Stimulated activated CD4-positive, alpha-beta T cell treated with anti-CD3 and anti-CD28 coated beads, Interleukin-2, amount 100 ng/mL, for 4 hours (primary cell): ENCODE measurements at regions not wholly inside any gene's neighbourhood (a gene's known extent, or its start where the extent isn't known, plus 50 kb on each side); places are given as distances from the start of the nearest gene placed in this dataset.
"Not testable (repeated sequence)": the region's sequence is repeated elsewhere in the genome, so short reads cannot be mapped to it uniquely, and the experiment has no call there.

Experiments
- DNase-seq: peaks from one replicate; pipeline ENCODE4 v3.0.0-alpha.2; 2020; ENCODE audit warnings: low read depth

GRCh38 chr10:62496925-62497324 is 122.8 kb downstream of the ZNF365 start:
- DNase-seq, result no peak

DNA sequence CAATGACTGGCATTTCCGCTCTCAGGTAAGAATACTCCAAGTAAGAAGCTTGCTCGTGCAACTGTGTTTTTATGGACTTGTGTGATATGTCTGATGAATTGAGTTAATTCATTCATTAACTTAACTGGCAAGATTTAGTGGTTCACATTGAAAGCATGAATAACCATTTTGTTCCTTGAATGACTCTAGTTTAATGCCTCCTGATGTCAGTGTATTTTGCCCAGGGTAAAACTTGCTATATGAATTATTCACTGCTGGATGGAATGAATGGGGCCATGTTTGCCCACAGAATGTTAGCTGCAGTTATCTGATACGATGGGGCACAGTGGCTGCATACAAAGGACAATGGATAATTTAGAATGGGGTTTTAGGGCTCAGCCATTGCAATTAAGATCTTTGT is 124.1 kb downstream of the ZNF365 start:
- DNase-seq, result no peak

DNA sequence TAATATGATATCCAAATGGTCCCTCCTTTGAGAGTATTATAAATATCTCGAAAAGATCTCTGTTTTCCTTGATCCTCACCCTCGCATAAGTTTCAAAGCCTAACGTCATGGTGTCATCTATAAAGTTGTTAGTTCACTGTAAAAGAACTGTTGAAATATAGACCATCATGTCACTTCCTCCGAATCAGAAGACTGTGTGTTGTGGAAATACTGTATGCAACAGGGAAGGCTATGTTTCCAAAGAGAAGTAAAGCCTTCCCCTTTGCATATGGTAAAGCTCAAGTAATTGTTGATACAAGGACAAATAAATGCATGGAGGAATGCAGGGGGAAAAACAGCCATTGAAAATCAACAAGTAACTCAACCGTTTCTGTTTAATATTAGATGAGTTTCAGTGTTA is 125.9 kb downstream of the ZNF365 start:
- not testable (repeated sequence) for DNase-seq

GRCh38 chr10:62501547-62501946 is 127.4 kb downstream of the ZNF365 start:
- no peak for DNase-seq

DNA sequence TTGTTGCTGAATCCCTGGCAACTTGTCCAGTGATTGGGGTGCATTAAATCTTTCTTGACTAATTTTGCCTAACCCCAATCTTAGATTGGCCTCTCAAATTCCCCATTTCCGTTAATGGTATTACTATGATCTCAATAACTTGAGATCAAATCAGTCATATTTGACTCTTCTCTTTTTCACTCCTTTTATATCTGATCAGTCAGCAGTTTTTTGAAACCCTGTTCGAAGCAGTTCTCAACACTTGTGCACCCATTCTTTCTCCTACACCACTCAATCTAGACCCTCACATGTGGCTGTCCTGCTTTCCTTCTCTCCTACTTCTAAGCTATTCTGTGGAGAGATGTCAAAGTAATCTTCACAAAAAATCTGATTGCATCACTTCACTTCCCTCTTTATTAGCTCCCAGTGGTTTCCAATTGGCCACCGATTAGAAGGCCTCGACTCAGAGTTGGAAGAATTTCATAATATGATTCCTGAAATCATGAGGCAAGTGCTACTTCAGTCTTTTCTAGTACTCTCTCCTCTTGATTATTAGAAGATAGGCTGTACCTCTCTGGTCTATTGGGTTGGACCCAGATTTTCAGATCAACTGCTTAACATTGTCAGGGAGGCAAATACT is 128.9 kb downstream of the ZNF365 start:
- no peak for DNase-seq

GRCh38 chr10:62503872-62504271 is 129.7 kb downstream of the ZNF365 start:
- DNase-seq, result no peak

DNA sequence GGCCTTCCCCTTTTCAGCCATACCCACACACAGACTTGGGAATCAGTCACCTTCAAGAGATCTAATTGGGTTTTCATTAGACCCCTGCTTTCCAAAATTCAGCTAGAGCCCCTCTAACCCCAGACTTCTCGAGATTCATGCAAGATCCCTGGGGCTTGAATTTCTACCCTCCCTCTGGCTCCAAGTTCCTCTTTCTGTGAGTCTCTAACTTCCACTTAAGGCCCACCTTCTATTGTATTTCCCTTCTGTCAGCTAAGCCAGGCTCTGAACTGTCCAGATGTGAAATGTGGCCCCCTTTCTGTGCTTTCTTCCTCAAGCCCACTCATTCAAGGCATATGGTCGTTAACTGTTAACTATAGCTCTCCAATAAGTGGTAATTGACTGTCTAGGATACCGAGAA is 132.2 kb downstream of the ZNF365 start:
- DNase-seq, result no peak

DNA sequence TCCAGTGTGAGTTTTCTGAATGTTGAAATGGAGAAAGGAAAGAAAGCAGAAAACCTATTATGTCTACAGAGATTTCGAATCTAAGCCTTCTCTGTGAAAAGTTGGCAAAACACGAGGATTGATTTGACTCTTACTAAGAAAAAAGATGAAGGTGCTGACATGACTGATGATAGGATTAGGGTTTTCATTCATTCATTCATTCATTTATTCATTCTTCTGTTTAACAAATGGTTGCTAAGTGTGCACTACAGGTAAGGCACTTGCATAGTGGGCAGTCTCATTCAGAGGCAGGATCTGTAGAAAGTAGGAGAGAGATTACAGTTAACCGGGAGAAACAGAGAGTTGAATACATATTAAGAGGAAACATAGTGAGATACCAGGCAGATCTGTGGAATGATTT is 137.1 kb downstream of the ZNF365 start:
- no peak for DNase-seq

GRCh38 chr10:62511656-62512055 is 137.5 kb downstream of the ZNF365 start:
- DNase-seq, result no peak

GRCh38 chr10:62512732-62513475 is 138.7 kb downstream of the ZNF365 start:
- no peak for DNase-seq

- DNase-seq, result no peak
Observed at GRCh38 chr10:62514079-62514693, 140.0 kb downstream of the ZNF365 start.

- DNase-seq, result no peak
Observed at GRCh38 chr10:62517252-62517651, 143.1 kb downstream of the ZNF365 start.

DNA sequence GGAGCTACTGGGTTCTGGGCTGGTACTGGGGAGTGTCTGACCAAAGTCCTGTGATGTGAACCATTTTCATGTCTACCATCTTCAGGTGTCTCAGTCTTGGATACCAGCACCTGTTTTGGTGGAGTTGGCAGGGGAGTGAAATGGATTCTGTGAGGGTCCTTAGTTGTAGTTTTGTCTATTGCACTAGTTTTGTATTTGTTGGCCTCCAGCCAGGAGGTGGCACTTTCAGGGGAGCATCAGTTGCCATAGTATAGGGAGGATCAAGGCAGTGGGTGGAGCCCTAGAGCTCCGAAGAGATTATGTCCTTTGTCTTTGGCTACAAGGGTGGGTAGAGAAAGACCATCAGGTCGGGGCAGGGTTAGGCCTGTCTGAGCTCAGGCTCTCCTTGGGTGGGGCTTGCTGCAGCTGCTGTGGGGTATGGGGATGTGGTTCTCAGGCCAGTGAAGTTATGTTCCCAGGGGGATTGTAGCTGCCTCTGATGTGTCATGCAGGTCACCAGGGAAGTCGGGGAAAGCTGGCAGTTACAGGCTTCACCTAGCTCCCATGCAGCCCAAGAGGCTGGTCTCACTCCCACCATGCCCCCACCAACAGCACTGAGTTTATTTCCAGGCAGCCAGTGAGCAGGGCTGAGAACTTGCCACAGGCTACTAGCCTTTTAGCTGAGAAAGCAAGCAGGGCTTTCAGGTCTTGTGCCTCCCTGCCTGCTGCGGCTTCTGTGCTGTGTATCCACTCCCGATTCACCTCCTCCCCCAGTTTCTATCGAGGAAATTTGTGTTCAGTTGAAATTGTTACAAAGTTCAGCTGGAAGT is 153.1 kb downstream of the ZNF365 start:
- no peak for DNase-seq

GRCh38 chr10:62528441-62528840 is 154.3 kb downstream of the ZNF365 start:
- DNase-seq, result no peak

DNA sequence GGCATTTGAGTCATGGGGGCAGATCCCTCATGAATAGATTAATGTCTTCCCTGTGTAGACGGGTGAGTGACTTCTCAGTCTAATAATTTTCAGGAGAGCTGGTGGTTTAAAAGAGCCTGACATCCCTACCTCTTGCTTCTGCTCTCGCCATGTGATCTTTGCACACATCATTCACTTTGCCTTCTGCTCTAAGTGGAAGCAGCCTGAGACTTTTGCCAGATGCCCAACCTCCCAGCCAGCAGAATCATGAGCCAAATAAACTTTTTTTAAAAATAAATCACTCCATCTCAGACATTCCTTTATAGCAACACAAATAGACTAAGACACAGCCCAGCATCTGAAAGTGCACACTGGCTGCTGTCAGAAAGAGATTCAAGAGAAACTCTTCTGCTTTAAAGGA is 155.2 kb downstream of the ZNF365 start:
- DNase-seq, result no peak

- no peak for DNase-seq
Observed at GRCh38 chr10:62534031-62534430, 159.9 kb downstream of the ZNF365 start.

- no peak for DNase-seq
Observed at GRCh38 chr10:62538606-62539005, 164.4 kb downstream of the ZNF365 start.

GRCh38 chr10:62540389-62540788 is 166.2 kb downstream of the ZNF365 start:
- no peak for DNase-seq

DNA sequence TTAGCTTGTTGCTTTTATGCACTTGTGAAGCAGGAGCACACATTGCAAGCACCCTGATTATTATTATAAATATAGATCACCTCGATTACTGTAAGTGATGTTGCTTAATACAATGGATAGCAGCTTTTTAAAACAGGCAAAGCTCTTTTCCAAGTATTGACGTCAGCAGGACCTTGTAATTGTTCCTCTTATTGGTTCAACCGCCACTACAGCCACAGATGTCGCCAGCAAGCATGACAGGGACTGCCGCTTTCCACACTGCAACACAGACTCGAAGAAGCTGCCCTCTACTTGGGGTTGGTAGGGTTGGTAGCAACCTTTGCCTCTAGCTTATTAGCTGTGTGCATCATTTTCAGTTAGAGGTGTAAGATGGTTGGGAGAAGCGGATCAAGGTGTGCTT is 167.6 kb downstream of the ZNF365 start:
- no peak for DNase-seq

GRCh38 chr10:62543571-62544355 is 169.6 kb downstream of the ZNF365 start:
- DNase-seq, result no peak

- no peak for DNase-seq
Observed at GRCh38 chr10:62545160-62546066, 171.2 kb downstream of the ZNF365 start.
